Left ventricle myocardium inferior (tissue), 1 donor: ENCODE measurements at regions not wholly inside any gene's neighbourhood (a gene's known extent, or its start where the extent isn't known, plus 50 kb on each side); places are given as distances from the start of the nearest gene placed in this dataset.

Source experiments
- DNase-seq: peaks from one replicate; pipeline ENCODE4 v3.0.0-alpha.2; 2020
- H3K27ac ChIP-seq: fragments of 200-600 bp; replicated peaks from 2 replicates; pipeline ENCODE4 v1.8.0; 2021
- H3K27me3 ChIP-seq: fragments of 200-600 bp; 2 replicates; pipeline ENCODE4 v1.8.0; 2021; ENCODE audit warnings: low read depth
- H3K36me3 ChIP-seq: fragments of 200-600 bp; 2 replicates; pipeline ENCODE4 v1.8.0; 2021
- H3K4me1 ChIP-seq: fragments of 200-600 bp; 2 replicates; pipeline ENCODE4 v1.8.0; 2021
- H3K4me3 ChIP-seq: fragments of 200-600 bp; 2 replicates; pipeline ENCODE4 v1.8.0; 2021; ENCODE audit warnings: mild to moderate bottlenecking, moderate library complexity
- H3K9me3 ChIP-seq: fragments of 200-600 bp; replicated peaks from 2 replicates; pipeline ENCODE4 v1.8.0; 2021
- intact Hi-C: fragments of 100-400 bp; cut with micrococcal nuclease; formaldehyde crosslinking; loops from one replicate; pipeline ENCODE4 v1.11.0; 2022
- TF ChIP-seq, protein P1 (sequence below): fragments of 200-600 bp; IDR thresholded peaks from 2 replicates; pipeline ENCODE4 v1.8.0; 2021; ENCODE audit warnings: antibody characterized with exemption, mild to moderate bottlenecking, borderline replicate concordance
- donor health status: DM: no; HTN: yes; CAD: no; lungs with severe emphysema.

DNA sequence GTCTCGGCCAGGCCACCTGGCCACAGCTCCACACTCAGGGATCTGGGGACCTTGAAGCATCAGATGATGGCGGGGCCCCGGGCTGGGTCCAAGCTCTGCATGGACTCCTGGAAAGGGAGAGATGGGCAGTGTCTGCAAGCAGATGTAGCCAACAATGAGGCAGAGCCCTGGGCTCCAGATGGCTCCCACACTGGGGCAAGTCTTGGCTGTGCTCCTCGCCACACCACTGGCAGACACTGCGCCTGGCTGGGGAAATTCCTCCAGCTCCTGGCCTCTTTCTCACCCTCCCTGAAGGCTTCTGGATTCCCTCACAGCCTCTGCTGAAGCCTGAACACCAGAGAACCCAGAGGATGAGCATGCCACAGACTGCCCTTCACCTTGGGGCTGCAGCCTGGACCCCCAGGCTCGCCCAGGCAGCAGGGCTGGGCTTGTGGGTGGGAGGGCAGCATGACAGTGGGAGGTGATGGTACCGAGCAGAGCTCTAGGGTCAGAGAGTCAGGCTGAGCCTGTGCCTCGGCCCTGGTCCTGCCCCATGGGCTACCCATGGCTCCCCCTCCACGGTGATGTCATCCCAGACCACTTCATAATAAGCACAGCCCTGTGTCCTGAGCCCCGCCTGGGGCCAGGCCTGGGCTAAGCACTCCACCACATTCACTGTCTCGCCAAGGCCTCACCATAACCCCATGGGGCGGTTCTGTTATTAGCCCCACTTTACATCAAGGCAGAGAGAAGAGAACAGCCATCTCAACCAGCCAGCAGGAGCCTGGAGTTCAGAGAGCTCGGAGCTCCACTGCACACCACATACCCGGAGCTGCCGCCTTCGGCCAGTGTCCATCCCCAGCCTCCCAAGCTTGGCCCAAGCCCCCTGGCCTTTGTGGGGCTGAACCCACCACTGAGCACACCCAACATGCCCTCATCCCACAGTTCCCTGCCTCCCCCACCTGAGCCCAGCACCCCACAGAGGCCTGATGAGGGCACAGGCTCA, 62.2 kb upstream of the ADAMTS2 start:
- no peak overlapping the region for H3K27ac ChIP-seq

DNA sequence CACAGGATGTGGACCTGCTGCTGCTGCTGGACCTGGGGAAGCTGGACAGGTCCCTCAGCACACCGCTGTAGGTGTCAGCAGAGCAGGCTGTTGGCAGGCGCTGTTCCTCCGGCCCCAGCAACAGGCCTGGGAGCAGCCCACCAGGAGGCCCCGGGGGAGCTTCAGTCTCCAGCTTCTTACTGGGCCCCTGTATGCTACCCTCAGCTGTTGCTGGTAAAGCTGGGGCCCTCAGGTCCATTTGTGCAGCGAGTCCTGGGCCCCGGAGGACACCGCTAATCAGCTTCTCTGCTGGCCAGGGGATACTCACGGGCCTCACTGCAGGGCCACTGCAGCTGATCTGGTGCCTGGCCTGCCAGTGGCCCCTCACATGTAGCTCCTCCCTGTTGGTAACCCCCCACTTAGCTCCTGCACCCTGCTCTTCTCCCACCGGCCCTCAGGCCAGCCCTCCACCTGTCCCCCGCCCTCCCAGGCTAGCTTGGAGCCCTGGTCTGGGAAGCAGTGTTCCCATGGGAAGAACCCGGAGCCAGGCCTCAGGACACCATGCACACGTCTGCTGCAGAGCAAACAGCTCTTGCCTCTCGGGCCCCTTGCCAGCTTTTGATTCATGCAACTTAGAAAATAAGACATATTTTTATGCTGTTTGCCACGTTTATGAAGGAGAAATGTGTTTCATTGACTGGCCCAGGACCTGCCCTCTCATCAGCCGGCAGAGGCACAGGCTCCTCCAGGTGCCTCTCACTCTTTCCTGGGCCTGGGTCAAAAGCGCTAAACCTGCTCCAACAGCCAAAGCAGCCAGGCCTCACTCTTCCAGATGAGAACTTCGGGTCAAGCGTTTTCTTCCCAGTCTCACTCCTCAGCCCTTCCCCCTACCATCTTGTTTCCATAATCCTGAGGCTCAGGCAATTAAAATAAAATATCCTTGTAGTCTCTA, 61.0 kb upstream of the ADAMTS2 start:
- Histone ChIP-seq H3K9me3 (peaks cover 5% of the 10 kb centered on the region), H3K27me3 (peaks cover 41% of the 10 kb centered on the region), H3K4me3 (no peak overlapping the region), H3K36me3 (no peaks in the 10 kb centered on the region), H3K4me1 (no peaks in the 10 kb centered on the region), H3K27ac (no peak overlapping the region)
- TF ChIP-seq, protein P1, sequence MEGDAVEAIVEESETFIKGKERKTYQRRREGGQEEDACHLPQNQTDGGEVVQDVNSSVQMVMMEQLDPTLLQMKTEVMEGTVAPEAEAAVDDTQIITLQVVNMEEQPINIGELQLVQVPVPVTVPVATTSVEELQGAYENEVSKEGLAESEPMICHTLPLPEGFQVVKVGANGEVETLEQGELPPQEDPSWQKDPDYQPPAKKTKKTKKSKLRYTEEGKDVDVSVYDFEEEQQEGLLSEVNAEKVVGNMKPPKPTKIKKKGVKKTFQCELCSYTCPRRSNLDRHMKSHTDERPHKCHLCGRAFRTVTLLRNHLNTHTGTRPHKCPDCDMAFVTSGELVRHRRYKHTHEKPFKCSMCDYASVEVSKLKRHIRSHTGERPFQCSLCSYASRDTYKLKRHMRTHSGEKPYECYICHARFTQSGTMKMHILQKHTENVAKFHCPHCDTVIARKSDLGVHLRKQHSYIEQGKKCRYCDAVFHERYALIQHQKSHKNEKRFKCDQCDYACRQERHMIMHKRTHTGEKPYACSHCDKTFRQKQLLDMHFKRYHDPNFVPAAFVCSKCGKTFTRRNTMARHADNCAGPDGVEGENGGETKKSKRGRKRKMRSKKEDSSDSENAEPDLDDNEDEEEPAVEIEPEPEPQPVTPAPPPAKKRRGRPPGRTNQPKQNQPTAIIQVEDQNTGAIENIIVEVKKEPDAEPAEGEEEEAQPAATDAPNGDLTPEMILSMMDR, result no peak
- intact Hi-C loops, result no loop called here
- DNase-seq, result no peak

More for the DNA sequence above, 62.2 kb upstream of the ADAMTS2 start:
- TF ChIP-seq, protein P1, result no peak
- Histone ChIP-seq H3K4me3 (no peak overlapping the region), H3K36me3 (no peaks in the 10 kb centered on the region), H3K27me3 (peaks cover 41% of the 10 kb centered on the region), H3K9me3 (no peaks in the 10 kb centered on the region), H3K4me1 (no peaks in the 10 kb centered on the region)
- DNase-seq, result no peak
- intact Hi-C loops, result no loop called here

DNA sequence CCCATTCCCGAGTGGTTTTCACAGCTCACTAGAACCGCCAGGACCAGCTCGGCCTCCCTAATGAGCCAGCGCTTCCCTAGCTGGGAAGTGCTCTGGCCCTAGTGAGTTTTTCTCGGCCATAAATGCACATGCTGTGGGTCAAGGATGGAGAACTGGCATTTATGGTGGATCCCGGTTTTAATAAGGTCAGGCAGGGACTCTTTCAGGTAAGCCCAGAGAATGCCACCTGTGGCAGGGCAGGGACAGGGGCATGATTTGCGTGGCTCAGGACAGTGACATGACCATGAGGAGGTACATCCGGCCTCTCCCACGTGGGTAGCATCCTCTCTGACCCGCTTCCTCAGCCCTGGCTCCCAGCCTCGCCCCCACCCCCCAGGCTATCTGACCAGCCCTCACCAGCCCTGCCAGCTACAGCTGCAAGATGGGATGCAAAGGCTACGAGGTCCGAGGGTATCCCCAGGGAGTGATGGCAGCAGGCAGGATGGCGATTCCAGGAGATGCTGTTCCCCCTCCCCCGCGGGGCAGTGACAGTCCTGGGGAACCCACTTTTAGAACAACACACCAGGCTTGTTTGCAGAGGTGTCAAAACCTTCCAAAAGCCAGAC, 60.3 kb upstream of the ADAMTS2 start:
- Histone ChIP-seq H3K4me3 (no peak overlapping the region), H3K27me3 (peaks cover 34% of the 10 kb centered on the region), H3K4me1 (no peaks in the 10 kb centered on the region), H3K9me3 (peaks cover 12% of the 10 kb centered on the region), H3K27ac (no peak overlapping the region), H3K36me3 (no peaks in the 10 kb centered on the region)
- intact Hi-C loops, result no loop called here
- TF ChIP-seq, protein P1, result no peak
- no peak for DNase-seq

DNA sequence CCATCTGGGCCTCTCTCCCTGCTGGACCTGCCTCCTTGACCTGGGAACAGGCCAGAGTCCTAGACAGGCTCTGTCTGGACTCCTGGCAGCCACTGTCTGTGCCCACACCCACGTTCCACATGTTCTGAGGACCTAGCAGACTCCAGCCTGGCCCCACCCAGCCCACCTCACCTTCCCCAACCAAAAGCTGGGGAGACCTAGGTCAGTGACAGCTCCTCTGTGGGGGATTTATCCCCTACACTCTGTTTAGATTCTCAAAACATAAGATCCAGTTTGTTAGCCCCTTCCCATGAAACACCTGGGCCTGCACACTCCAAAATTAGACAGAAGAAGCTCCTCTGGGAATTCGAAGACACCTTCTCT, 59.8 kb upstream of the ADAMTS2 start:
- H3K9me3 ChIP-seq, result peaks cover 17% of the 10 kb centered on the region
- no peaks in the 10 kb centered on the region for H3K36me3 ChIP-seq
- TF ChIP-seq, protein P1, result no peak
- peaks cover 29% of the 10 kb centered on the region for H3K27me3 ChIP-seq
- H3K27ac ChIP-seq, result no peak overlapping the region
- H3K4me3 ChIP-seq, result no peak overlapping the region
- H3K4me1 ChIP-seq, result no peaks in the 10 kb centered on the region
- no peak for DNase-seq
- intact Hi-C loops, result no loop called here
